GM18867 (cell line): ENCODE measurements at regions not wholly inside any gene's neighbourhood (a gene's known extent, or its start where the extent isn't known, plus 50 kb on each side); places are given as distances from the start of the nearest gene placed in this dataset.
"Not testable (repeated sequence)": the region's sequence is repeated elsewhere in the genome, so short reads cannot be mapped to it uniquely, and the experiment has no call there.

ENCODE experiments used
- ATAC-seq: cut with Tn5 transposase; IDR thresholded peaks from one replicate; pipeline ENCODE4 v1.9.1; 2021; ENCODE audit warnings: mild to moderate bottlenecking, moderate library complexity; ENCODE audit not compliant: unreplicated experiment

- no peak for ATAC-seq
These were observed 269.4 kb upstream of the CHAC2 start for GRCh38 chr2:53498210-53498609.

DNA sequence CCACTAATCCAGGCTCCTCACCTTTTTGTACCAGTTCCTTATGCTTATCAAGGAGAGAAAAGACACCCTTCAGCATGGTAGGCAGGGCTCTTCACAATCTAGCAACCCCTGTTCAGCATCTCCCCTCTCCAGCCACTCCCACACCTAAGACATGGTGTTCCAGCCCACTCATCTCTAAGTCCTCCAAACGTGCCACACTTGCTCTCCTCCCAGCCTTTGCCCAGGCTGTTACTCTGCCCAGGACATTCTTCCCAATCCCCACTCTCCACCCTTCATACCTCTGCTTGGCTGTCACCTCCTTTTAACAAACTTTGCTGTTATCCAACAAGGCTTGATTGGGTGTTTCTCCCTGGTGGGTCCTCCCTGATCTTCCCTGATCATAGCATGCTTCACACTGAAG, 270.6 kb upstream of the CHAC2 start:
- no peak for ATAC-seq

GRCh38 chr2:53493210-53493609, 274.4 kb upstream of the CHAC2 start:
- ATAC-seq, result no peak

DNA sequence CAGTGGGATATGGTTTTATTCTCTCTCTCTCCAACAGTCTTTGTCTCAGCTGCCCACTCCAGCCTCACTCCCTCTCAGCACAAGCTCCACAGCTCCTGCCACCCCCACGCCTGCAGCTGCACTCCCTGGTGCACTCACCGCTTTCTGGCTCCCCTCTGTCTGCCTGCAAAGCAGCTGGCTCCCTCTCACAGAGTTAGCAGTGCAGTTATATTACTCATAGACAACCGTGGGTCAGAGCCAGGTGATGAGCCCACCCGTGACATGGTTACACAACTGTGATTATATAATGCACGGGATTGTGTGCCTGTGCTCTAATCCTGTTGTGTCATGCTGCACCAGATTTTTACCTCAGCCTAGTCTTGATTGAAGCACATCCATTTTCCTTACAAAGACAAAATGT, 276.9 kb upstream of the CHAC2 start:
- ATAC-seq, result no peak

GRCh38 chr2:53486185-53486899, 281.3 kb upstream of the CHAC2 start:
- not testable (repeated sequence) for ATAC-seq

DNA sequence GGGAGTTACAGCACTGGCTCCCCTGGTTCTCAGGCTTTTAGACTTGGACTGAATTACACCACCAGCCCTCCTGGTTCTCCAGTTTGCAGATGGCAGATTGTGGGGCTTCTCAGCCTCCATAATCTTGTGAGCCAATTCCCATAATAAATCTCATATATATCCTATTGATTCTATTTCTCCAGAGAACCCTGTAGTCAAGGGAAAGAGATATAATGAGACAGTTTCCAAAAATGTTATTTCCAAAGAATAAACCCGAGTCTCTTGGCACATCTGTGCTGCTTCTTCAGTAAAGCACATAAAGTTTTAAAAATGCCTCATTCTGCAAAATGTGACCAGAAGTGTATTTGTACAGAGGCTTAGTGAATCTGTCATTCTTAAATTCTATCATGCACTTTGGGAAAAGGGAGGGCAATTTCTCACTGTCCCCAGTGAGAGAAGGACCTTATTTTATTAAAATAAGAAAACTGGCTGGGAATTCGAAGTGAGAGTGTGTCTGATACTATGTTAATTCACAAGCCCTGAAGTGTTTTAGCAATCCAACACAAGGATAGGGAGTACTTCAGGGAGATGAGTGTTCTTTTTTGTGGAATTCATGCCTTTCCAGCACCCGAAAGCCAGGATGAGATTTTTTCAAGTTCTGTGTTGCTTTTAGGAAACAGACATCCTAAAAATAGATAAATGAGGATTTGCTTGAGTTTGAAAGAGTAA, 282.4 kb upstream of the CHAC2 start:
- ATAC-seq, result no peak

GRCh38 chr2:53484531-53484930, 283.1 kb upstream of the CHAC2 start:
- ATAC-seq, result no peak

- ATAC-seq, result no peak
These were observed 290.1 kb upstream of the CHAC2 start for GRCh38 chr2:53477517-53477916.

- ATAC-seq, result no peak
These were observed 290.8 kb upstream of the CHAC2 start for GRCh38 chr2:53476834-53477233.

- no peak for ATAC-seq
These were observed 291.8 kb upstream of the CHAC2 start for GRCh38 chr2:53475766-53476165.

GRCh38 chr2:53475321-53475720, 292.3 kb upstream of the CHAC2 start:
- no peak for ATAC-seq

DNA sequence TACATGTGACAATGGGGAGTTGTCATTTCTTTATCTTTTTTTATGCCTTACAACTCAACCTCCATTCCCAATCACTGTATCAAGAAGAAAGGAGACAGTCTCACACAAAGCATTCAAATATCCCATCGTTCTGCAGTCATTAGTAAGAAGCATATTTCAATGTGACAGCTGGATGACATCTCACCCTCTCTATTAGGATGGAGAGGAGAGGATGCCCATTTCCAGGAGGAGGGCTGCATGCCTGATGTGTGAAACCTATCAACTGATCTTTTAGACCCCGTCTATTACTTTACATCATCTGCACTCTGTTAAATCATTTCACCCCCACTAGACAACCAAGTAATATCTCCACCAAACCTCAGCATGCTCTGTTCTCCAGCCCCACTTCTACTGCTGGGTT, 292.7 kb upstream of the CHAC2 start:
- no peak for ATAC-seq

GRCh38 chr2:53473775-53474311, 293.8 kb upstream of the CHAC2 start:
- ATAC-seq, result no peak

GRCh38 chr2:53473236-53473635, 294.4 kb upstream of the CHAC2 start:
- ATAC-seq, result no peak

DNA sequence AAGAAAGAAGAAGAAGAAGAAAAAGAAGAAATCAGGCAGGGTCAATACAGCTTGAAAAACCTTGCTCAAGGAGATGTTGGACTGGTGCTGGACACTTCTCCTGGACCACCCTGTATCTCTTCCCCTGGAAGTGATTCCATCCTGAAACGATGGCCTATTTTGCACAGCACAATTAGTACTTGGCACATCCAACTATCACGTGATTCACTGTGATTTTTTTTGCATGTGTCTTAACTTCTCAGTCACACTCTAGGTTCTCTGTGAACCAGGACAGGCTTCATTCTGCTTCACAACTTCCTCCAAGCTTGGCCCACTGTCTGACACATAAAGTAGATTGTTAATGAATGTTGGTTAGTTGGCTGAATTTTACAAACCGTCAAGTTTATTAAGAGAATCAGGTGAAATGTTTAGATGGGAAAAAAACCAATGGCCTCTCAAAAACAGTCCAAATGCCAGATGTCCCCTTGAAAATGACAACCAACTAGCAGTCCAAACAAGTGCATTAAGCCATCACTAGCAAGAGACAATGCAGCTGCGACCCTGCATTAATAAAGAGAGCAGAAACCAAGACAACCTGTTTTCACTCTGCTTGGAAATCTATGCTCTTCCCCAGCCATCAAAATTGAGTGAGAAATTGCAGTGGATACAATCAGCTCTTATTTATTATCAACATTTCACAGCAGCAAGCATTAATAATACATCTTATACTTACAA, 300.0 kb upstream of the CHAC2 start:
- no peak for ATAC-seq

GRCh38 chr2:53463806-53464726, 303.5 kb upstream of the CHAC2 start:
- ATAC-seq, result no peak

GRCh38 chr2:53460937-53461336, 306.7 kb upstream of the CHAC2 start:
- ATAC-seq, result no peak

DNA sequence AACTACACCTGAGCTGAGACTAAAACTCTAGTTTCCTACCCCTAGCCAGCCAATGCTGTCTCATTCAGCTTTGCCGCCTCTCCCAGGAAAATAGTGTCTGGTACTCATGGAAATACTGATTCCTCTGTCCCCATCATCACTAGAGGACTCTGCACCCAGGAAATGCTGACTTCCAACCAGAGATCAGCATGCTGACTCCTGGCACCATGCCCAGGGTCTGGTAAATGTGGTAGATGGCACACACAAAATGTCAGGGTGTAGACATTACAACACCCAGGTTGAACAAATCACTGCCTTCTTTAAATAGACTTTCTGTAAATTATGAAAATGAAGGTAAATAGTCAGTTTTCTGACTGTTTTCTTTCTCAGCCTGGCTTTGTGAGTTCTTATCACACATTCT, 307.3 kb upstream of the CHAC2 start:
- no peak for ATAC-seq

GRCh38 chr2:53455094-53455493, 312.5 kb upstream of the CHAC2 start:
- ATAC-seq, result no peak

- ATAC-seq, result no peak
These were observed 314.5 kb upstream of the CHAC2 start for GRCh38 chr2:53452957-53453748.
